Hematopoietic multipotent progenitor cell (in vitro differentiated cells): ENCODE measurements at regions not wholly inside any gene's neighbourhood (a gene's known extent, or its start where the extent isn't known, plus 50 kb on each side); places are given as distances from the start of the nearest gene placed in this dataset.

Experiments
- DNase-seq, 3 donors: peaks; one replicate each; pipeline ENCODE4 v3.0.0-alpha.2; 2011 to 2015; ENCODE audit warnings: low read depth in 2 of 3, low spot score in 2 of 3

- no peak for DNase-seq
These were observed 682.8 kb upstream of the NR2F2 start for GRCh38 chr15:95647531-95648277.

DNA sequence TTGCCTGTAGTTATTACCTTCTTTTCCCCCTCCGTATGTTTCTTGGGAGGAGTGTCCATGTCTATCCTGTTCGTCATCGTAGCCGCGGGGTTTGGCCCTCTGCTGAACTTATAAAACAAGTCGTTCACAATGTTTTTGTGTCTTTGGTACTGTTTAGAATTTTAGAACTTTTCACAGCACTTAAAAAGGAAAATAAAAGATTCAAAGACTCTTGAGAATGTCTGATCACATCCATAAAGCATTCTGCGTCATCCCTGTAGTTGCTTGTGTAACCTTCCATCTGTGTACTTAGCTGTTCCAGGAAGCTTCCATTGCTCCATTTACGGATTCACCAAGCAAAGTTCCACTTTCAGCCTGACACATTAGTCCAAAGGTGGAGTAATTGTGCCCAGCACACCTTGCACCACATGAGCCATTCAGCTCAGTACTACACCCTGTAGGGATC, 677.1 kb upstream of the NR2F2 start:
- no peak for DNase-seq

- no peak for DNase-seq
These were observed 675.4 kb upstream of the NR2F2 start for GRCh38 chr15:95655089-95655607.

DNA sequence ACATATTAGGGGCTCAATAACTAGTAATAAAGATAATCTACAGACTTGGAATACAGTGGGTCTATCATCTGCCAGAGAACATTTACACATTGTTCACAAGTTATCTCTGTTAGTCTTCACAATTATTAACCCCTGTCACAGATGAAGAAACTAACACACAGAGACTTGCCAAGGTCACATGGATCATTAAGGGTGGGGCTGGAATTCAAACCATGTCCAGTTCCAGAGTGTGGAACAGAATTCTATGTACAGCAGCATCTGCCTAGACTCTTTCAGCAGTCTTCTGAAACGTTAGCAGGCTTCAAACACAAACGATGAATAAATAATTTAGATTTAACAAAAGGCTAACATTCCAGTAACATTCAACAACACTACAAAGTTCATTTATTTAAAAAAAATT, 673.9 kb upstream of the NR2F2 start:
- no peak for DNase-seq

DNA sequence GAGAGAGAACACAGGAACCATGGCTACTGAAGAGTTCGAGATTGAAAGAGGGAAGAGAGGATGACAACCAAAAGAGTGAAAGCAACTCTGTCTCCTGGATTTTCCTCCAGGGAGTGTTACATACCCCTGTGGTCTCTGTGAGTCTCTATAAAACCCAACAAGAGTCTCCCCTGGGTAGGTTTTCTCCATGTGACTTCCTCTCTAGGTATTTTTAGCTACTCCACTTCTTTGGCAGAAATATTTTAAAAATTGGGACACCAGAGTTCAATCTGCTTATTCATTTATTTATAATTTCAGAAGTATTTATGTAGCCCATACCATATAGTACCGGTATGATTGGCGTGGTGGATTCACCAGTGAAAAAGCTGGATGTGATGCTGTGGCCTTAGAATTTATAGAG, 671.7 kb upstream of the NR2F2 start:
- DNase-seq: no peak

DNA sequence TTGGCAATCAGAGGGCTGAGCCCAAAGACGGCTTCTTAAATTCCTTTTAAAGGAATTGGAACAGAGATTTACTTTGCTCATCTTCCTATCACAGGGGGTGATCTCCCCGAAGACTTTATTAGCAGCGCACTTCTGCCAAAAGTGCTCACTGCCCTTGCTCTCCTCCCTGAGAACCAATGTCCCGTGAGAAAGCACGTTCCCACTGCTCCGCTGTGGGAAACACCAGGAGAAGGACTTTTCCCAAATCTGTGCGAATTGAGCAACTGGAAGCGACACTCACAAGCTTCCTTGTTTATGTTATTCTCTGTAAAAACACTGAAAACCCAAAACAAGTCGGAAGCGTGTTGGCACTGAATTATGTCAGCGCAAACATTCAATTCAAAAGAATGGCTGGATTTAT, 670.8 kb upstream of the NR2F2 start:
- no peak for DNase-seq

DNA sequence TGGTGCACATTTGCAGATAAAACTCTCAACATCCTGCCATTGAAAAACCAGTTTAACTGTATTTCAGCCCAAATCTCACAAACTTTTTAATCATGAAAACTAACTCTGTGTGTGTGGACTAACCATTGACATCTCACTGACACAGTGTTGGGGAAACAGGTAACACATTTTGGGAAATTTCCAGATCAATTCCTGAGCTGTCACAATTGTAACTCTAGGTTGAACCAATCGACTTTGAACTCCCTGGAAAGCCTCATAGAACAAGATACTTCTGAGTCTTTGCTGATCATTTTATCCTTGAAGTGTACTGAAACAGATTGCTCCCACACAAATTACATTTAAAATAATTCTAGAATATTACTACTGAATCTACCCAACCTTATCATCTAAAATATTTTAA, 667.9 kb upstream of the NR2F2 start:
- DNase-seq: no peak

DNA sequence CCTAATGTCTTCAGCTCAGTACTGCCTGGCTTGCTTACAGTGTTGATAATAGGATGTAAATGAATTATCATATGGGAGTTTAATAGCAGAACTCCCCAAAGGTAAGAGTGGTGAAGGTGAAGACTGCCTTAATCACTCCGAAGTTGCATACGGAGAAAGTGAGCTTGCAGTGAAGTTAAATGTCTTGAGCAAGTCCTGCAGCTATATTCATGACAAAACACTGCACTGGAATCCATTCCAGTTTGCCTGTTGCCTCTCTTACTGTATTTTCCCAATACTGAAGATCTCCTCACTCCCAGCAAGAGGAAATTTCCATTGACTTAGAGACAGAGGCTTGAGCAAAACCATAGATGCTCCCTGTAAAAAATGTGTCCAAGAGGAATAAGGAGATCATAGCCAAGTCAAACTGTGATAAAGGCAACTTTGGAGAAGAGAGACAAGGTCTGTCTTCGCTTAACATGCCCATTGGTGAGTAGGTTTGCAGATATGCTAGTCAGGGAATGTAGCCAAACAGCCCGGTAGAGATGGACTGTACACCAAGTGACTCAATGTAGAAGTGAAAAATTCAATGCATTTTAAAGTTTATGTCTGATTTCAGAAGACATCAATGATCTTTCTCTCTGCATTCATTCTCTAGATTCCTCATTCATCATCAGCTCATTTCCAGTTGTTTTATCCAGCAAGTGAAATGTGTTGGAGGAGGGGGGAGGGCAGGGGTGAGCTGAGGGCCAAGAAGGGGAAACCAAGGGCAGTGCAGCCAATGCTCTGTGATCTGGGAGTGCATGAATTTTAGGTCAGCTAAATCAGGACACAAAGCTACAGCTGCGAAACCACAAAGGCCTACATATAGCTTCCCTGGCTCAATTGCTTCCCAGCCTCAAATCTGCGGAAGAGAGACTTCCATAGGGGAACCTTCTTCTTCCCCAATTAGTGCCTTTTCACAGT, 667.1 kb upstream of the NR2F2 start:
- no peak for DNase-seq

GRCh38 chr15:95664450-95664849, 666.0 kb upstream of the NR2F2 start:
- no peak for DNase-seq

DNA sequence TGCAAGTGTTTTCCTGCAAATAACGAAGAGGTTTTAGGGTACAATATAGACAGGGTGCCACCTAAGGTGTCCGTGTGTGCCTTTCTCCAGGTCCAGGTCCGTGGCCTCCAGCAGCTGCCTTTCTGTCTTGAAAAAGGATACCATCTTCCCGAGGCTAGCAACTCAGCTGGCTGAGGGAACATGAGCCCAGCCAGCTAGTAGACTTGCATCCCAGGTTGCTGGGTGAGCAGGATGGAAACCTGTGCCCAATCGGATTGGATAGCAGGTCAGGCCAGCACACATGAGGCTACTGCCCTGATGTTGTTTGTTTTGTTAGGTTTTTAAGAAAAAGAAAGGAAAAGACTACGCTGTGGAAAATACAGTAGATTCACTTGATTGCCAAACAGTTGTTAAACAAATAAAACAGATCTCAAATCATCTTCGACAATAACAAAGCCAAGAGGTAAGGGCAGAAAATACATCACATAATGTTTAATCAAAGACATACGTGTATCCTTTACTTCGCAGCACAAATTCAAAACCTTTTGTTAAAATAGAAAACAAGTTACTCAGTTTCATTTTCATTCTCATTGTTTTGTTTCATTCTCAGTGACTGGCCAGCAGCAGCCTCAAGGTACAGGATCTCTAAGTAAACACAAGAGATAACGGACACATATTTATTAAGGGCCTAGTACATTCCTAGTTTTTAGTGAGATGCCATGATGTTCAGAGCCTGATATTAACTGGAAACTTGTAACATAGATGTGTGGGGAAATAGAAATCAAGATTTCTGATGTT, 661.2 kb upstream of the NR2F2 start:
- no peak for DNase-seq

DNA sequence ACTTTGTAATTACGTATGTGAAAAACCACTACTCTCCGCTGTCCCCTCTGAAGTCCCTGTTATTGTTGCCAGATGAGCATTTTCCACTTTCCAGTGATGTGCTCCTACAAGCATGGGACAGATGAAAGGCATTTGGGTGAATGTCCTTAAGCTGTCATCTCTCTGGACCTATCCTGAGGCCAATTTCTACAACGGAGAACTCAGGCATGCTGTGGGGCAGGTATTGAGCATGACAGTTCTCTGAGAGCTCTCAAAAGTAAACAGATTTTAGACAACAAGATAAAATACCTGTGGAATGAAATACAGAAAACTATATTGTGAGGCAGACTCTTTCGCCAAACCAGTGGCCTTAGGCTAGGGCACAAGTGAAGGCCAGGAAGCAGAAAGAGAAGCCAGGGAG, 656.5 kb upstream of the NR2F2 start:
- DNase-seq: no peak

DNA sequence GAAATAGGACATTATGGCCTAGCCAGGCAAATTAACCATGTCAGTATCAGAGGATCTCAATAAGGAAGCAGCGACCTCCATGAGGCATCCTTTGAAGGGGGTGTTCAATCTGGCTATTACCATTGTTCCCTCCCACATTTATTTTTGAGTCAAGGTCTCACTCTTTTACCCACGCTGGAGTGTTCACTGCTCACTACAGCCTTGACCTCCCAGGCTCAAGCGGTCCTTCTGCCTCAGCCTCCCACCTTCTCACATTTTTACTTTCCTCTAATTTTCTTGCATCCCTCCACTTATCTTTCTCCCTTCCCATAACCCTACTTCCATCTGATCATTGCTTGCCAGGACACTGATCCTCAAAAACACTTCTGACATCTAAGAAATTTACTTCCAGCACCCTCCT, 654.0 kb upstream of the NR2F2 start:
- DNase-seq: no peak

- no peak for DNase-seq
These were observed 650.5 kb upstream of the NR2F2 start for GRCh38 chr15:95679847-95680582.

DNA sequence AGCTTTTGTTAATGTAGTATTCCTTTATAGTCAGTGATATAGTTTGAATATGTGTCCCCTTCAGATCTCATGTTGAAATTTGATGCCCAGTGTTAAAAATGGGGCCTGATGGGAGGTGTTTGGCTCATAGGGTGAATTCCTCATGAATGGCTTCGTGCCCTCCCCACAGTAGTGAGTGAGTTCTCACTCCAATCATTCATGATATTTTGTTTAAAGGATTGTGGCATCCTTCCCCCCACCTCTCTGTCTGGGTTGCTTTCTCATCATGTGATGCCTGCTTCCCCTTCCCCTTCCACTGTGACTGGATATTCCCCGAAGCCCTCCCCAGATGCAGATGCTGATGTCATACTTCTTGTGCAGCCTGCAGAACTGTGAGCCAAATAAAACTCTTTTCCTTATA, 649.8 kb upstream of the NR2F2 start:
- DNase-seq: no peak

GRCh38 chr15:95681836-95682544, 648.5 kb upstream of the NR2F2 start:
- DNase-seq: no peak

DNA sequence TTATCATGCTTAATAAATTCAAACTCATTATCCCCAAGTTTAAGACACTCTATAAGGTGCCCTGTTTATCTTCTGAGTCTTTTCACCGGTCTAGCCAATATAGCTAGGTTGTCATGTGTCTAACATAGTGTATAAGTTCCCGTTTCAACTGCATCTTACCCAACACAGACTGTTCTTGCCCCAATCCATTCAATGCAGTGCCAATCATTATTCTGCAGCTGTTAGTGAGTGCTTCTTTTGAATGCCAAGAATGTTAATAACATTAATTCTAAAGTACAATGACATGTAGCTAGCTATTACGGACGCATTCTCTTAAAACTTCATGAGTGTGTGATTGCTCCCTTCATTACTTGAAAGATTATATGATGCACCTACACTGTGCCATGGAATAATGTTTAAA, 646.4 kb upstream of the NR2F2 start:
- no peak for DNase-seq

DNA sequence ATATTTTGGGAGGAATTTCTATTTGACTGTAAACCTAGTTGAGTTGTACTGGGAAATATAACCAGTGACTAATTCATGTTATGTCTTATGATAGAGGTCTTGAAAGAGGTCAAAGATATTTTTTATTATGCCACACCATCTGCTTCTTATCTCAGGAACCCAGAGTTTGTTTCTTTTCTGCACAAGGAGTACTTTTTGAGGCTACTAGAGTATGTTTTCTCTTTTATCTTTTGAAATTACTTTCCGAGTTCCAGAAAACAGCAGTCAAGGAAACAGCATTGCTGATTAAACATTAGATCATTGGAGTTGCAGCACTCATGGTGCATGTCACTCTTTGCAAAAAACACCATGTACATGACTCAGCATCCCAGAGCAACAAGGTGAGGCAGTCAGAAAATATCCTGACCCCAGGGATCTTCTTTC, 645.8 kb upstream of the NR2F2 start:
- no peak for DNase-seq

DNA sequence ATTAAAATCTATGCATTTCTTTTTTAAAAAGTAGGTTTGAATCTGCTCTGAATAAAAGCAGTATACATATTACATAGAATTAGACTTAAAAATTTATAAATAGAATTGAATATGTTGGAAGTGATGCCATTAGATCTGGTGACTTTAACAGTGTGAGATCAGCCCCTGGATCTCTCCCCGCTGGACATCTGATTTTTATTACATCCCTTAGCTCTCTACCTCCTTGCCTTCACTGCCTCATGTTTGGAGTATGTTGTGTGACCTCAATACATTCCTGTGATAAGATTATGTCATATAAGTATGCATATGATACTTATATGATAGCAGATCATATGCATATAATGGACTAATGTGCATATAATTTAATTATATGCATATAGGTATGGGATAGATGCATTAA, 643.4 kb upstream of the NR2F2 start:
- no peak for DNase-seq

DNA sequence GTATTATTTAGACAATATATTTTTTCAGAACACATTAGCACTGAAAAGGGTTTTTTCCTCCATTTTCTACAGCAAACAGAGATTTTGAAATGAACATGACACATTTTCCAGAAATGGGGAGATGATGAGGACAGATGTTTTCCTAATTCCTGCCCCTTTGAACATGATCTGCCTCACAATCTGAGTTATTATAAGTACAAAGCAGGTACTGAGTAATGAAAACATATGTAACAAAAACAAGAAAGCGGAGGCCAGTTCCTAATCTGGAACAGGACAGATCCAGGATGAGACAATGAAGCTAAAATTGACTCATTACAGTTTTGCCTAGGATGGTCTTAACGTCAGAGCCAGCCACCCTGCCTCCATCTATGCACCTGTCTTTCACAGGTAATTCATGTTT, 642.8 kb upstream of the NR2F2 start:
- DNase-seq: no peak
